ENCODE measurements at regions not wholly inside any gene's neighbourhood (a gene's known extent, or its start where the extent isn't known, plus 50 kb on each side); places are given as distances from the start of the nearest gene placed in this dataset.

- no peaks in the 10 kb centered on the region for H3K36me3 ChIP-seq (ENCODE audit: control insufficient read depth, insufficient read depth, low read length)
- no peak for DNase-seq (ENCODE audit: low read depth)
- no peak overlapping the region for H3K4me3 ChIP-seq (ENCODE audit: low read depth, low read length)
- no peaks in the 10 kb centered on the region for H3K27me3 ChIP-seq (ENCODE audit: control insufficient read depth, insufficient read depth, low read length)
- POLR2A ChIA-PET, result no interaction called here
- TF ChIP-seq CTCF (IDR thresholded peaks at IDR 0.05; ENCODE audit: insufficient read depth, low read depth, low read length), result no peak
- CTCF ChIA-PET, result no interaction called here
Observed at GRCh38 chr19:31496076-31496475, 146.8 kb upstream of the TSHZ3 start.

- ChIA-PET POLR2A (no interaction called here), CTCF (no interaction called here)
- TF ChIP-seq CTCF (IDR thresholded peaks at IDR 0.05; ENCODE audit: insufficient read depth, low read depth, low read length), result no peak
- Histone ChIP-seq H3K36me3 (ENCODE audit: control insufficient read depth, insufficient read depth, low read length) (no peaks in the 10 kb centered on the region), H3K4me3 (ENCODE audit: low read depth, low read length) (no peak overlapping the region), H3K27me3 (ENCODE audit: control insufficient read depth, insufficient read depth, low read length) (no peaks in the 10 kb centered on the region)
- DNase-seq (ENCODE audit: low read depth), result no peak
Observed at GRCh38 chr19:31497709-31498108, 148.5 kb upstream of the TSHZ3 start.

GRCh38 chr19:31498781-31499180 lies 149.5 kb upstream of the TSHZ3 start:
- ChIA-PET POLR2A (no interaction called here), CTCF (interaction anchor here (0.9 kb wide), 1 partner anchor 21 kb away, joined by 4 read pairs; no protein-coding TSS in a partner anchor)
- TF ChIP-seq CTCF (IDR thresholded peaks at IDR 0.05; ENCODE audit: insufficient read depth, low read depth, low read length), result no peak
- Histone ChIP-seq H3K4me3 (ENCODE audit: low read depth, low read length) (no peak overlapping the region), H3K36me3 (ENCODE audit: control insufficient read depth, insufficient read depth, low read length) (no peaks in the 10 kb centered on the region), H3K27me3 (ENCODE audit: control insufficient read depth, insufficient read depth, low read length) (no peaks in the 10 kb centered on the region)
- DNase-seq (ENCODE audit: low read depth), result no peak

- CTCF ChIA-PET, result interaction anchor here (0.9 kb wide), 1 partner anchor 20 kb away, joined by 4 read pairs; no protein-coding TSS in a partner anchor
Observed at GRCh38 chr19:31499281-31500196, 150.3 kb upstream of the TSHZ3 start.

More at GRCh38 chr19:31499281-31500196, 150.3 kb upstream of the TSHZ3 start:
- Histone ChIP-seq H3K36me3 (ENCODE audit: control insufficient read depth, insufficient read depth, low read length) (no peaks in the 10 kb centered on the region), H3K4me3 (ENCODE audit: low read depth, low read length) (no peak overlapping the region), H3K27me3 (ENCODE audit: control insufficient read depth, insufficient read depth, low read length) (no peaks in the 10 kb centered on the region)
- POLR2A ChIA-PET, result no interaction called here
- no peak for DNase-seq (ENCODE audit: low read depth)
- TF ChIP-seq CTCF (IDR thresholded peaks at IDR 0.05; ENCODE audit: insufficient read depth, low read depth, low read length), result no peak

All from BJ (cell line).